ENCODE measurements at regions not wholly inside any gene's neighbourhood (a gene's known extent, or its start where the extent isn't known, plus 50 kb on each side); places are given as distances from the start of the nearest gene placed in this dataset.

DNA sequence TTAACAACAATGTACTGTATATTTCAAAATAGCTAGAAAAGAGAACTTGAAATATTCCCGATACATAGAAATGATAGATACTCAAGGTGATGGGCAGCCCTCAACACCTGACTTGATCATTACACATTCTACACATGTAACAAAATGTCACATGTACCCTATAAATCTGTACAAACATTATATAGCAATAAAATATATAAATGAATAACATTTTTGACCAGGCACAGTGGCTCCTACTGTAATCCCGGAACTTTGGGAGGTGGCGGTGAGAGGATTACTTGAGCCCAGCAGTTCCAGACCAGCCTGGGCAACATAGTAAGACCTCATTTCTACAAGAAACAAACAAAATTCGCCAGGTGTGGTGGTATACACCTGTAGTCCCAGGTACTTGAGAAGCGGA lies 659.5 kb upstream of the NRP1 start:
- Histone ChIP-seq H3K4me2 (ENCODE audit: insufficient read depth, low read length) (no peak overlapping the region), H3K4me1 (ENCODE audit: insufficient read depth, low read length) (no peaks in the 10 kb centered on the region), H3K79me2 (ENCODE audit: insufficient read depth, low read length) (no peaks in the 10 kb centered on the region), H3K27me3 (ENCODE audit: insufficient read depth, low read length) (no peaks in the 10 kb centered on the region), H4K20me1 (ENCODE audit: insufficient read depth, low read length) (no peaks in the 10 kb centered on the region), H3K27ac (ENCODE audit: low read depth, low read length) (no peak overlapping the region), H2AFZ (ENCODE audit: low read length) (no peak overlapping the region), H3K4me3 (ENCODE audit: insufficient read depth, low read length) (no peak overlapping the region), H3K9me3 (ENCODE audit: low read depth, low read length) (no peaks in the 10 kb centered on the region), H3K36me3 (ENCODE audit: insufficient read depth, low read length) (no peaks in the 10 kb centered on the region)
- TF ChIP-seq, protein P1, sequence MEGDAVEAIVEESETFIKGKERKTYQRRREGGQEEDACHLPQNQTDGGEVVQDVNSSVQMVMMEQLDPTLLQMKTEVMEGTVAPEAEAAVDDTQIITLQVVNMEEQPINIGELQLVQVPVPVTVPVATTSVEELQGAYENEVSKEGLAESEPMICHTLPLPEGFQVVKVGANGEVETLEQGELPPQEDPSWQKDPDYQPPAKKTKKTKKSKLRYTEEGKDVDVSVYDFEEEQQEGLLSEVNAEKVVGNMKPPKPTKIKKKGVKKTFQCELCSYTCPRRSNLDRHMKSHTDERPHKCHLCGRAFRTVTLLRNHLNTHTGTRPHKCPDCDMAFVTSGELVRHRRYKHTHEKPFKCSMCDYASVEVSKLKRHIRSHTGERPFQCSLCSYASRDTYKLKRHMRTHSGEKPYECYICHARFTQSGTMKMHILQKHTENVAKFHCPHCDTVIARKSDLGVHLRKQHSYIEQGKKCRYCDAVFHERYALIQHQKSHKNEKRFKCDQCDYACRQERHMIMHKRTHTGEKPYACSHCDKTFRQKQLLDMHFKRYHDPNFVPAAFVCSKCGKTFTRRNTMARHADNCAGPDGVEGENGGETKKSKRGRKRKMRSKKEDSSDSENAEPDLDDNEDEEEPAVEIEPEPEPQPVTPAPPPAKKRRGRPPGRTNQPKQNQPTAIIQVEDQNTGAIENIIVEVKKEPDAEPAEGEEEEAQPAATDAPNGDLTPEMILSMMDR (IDR thresholded peaks at IDR 0.05; ENCODE audit: extremely low read depth, low read depth, low read length) = no peak
- no peak for DNase-seq (ENCODE audit: insufficient read length, low spot score, missing footprints)

DNA sequence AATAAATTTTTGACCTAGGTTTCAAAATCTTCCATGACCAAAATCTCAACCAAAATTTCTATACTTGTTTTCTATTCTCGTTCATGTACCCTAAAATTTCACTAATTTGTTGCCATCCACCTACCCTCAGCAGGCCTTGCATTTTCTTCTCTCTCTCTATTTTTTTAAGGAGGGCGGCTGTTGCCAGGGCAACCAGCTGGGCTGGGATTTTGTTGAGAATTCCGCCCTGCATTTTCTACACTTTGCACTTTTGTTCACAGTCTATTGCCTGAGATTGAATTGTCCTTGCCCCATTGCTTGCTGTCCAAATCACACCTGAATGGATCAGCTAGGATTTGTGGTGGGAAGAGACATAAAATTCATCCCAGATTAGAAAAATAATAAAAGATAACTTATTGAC lies 657.5 kb upstream of the NRP1 start:
- no peak overlapping the region for H3K4me3 ChIP-seq (ENCODE audit: insufficient read depth, low read length)
- H3K36me3 ChIP-seq (ENCODE audit: insufficient read depth, low read length) = no peaks in the 10 kb centered on the region
- H3K27me3 ChIP-seq (ENCODE audit: insufficient read depth, low read length) = no peaks in the 10 kb centered on the region
- no peak overlapping the region for H3K4me2 ChIP-seq (ENCODE audit: insufficient read depth, low read length)
- H3K9me3 ChIP-seq (ENCODE audit: low read depth, low read length) = no peaks in the 10 kb centered on the region
- DNase-seq (ENCODE audit: insufficient read length, low spot score, missing footprints) = no peak
- TF ChIP-seq, protein P1 (IDR thresholded peaks at IDR 0.05; ENCODE audit: extremely low read depth, low read depth, low read length) = no peak
- H2AFZ ChIP-seq (ENCODE audit: low read length) = no peak overlapping the region
- no peaks in the 10 kb centered on the region for H3K79me2 ChIP-seq (ENCODE audit: insufficient read depth, low read length)
- no peak overlapping the region for H3K27ac ChIP-seq (ENCODE audit: low read depth, low read length)
- H3K4me1 ChIP-seq (ENCODE audit: insufficient read depth, low read length) = no peaks in the 10 kb centered on the region
- no peaks in the 10 kb centered on the region for H4K20me1 ChIP-seq (ENCODE audit: insufficient read depth, low read length)

DNA sequence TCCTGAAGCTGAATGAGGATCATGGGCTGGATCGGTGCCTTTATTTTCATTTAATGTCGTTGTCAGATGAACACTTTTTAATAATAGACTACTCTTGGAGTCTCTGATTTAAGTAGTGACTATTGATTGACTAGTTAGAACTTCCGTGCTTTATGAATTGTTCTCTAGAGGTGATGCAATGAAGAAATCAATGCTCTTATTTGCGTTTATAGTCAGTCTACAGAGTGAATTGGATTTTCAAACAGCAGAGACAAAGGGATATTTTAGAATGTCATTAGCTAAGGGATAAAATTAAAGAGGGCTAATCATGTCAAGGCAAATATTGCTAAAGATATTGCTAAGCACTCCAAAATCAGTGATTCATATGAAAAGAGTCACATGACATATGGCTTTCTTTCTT lies 652.0 kb upstream of the NRP1 start:
- TF ChIP-seq, protein P1 (IDR thresholded peaks at IDR 0.05; ENCODE audit: extremely low read depth, low read depth, low read length) = no peak
- no peaks in the 10 kb centered on the region for H3K79me2 ChIP-seq (ENCODE audit: insufficient read depth, low read length)
- no peak overlapping the region for H3K27ac ChIP-seq (ENCODE audit: low read depth, low read length)
- no peaks in the 10 kb centered on the region for H4K20me1 ChIP-seq (ENCODE audit: insufficient read depth, low read length)
- DNase-seq (ENCODE audit: insufficient read length, low spot score, missing footprints) = no peak
- no peaks in the 10 kb centered on the region for H3K9me3 ChIP-seq (ENCODE audit: low read depth, low read length)
- H3K4me1 ChIP-seq (ENCODE audit: insufficient read depth, low read length) = no peaks in the 10 kb centered on the region
- H3K4me3 ChIP-seq (ENCODE audit: insufficient read depth, low read length) = no peak overlapping the region
- no peaks in the 10 kb centered on the region for H3K27me3 ChIP-seq (ENCODE audit: insufficient read depth, low read length)
- H3K36me3 ChIP-seq (ENCODE audit: insufficient read depth, low read length) = no peaks in the 10 kb centered on the region
- no peak overlapping the region for H2AFZ ChIP-seq (ENCODE audit: low read length)
- H3K4me2 ChIP-seq (ENCODE audit: insufficient read depth, low read length) = no peak overlapping the region

DNA sequence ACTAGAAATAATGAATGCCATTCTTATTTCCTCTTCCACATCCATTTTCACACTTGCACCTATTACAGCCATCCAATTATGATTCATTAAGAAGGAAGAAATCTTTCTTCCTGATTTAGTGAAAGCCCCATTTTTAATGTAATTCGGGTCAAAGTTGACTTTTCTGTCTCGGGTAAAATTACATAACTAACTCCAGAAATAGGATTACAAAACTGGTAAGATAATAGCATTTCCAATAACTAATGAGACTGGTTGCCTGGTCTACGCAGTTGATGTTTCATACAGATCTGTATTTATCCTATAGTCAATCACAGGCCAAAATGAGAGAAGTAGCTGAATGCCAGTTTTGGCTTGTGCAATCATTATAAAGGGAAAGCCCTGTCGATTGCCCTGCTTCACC lies 651.5 kb upstream of the NRP1 start:
- Histone ChIP-seq H3K36me3 (ENCODE audit: insufficient read depth, low read length) (no peaks in the 10 kb centered on the region), H3K79me2 (ENCODE audit: insufficient read depth, low read length) (no peaks in the 10 kb centered on the region), H3K4me3 (ENCODE audit: insufficient read depth, low read length) (no peak overlapping the region), H3K27ac (ENCODE audit: low read depth, low read length) (no peak overlapping the region), H3K9me3 (ENCODE audit: low read depth, low read length) (no peaks in the 10 kb centered on the region), H3K27me3 (ENCODE audit: insufficient read depth, low read length) (no peaks in the 10 kb centered on the region), H2AFZ (ENCODE audit: low read length) (no peak overlapping the region), H3K4me2 (ENCODE audit: insufficient read depth, low read length) (no peak overlapping the region), H3K4me1 (ENCODE audit: insufficient read depth, low read length) (no peaks in the 10 kb centered on the region), H4K20me1 (ENCODE audit: insufficient read depth, low read length) (no peaks in the 10 kb centered on the region)
- no peak for DNase-seq (ENCODE audit: insufficient read length, low spot score, missing footprints)
- TF ChIP-seq, protein P1 (IDR thresholded peaks at IDR 0.05; ENCODE audit: extremely low read depth, low read depth, low read length) = no peak

All from osteoblast (primary cell).